Breast epithelium (tissue), 4 donors: ENCODE measurements at regions not wholly inside any gene's neighbourhood (a gene's known extent, or its start where the extent isn't known, plus 50 kb on each side); places are given as distances from the start of the nearest gene placed in this dataset.
"Not testable (repeated sequence)": the region's sequence is repeated elsewhere in the genome, so short reads cannot be mapped to it uniquely, and the experiment has no call there.

ENCODE experiments used
- DNase-seq, 2 donors: peaks; one replicate each; pipeline ENCODE4 v3.0.0-alpha.2; 2019; ENCODE audit warnings: low spot score in 2 of 2
- H3K27ac ChIP-seq, 2 donors: fragments of 200-600 bp; sonication (generic) in 1 of 2; one replicate each; pipeline ENCODE4 v1.5.1; 2016 to 2019; ENCODE audit warnings: mild to moderate bottlenecking in 1 of 2
- H3K27me3 ChIP-seq, 2 donors: fragments of 200-600 bp; sonication (generic) in 1 of 2; one replicate each; pipeline versions ENCODE4 v1.5.1 to v1.6.0; 2017 to 2019; ENCODE audit warnings: control low read depth in 1 of 2, mild to moderate bottlenecking in 1 of 2
- H3K36me3 ChIP-seq: fragments of 200-600 bp; one replicate; pipeline ENCODE4 v1.5.1; 2019
- H3K4me1 ChIP-seq, 2 donors: fragments of 200-600 bp; sonication (generic); one replicate each; pipeline ENCODE4 v1.5.1; 2016 to 2019; ENCODE audit warnings: control low read depth in 1 of 2
- H3K4me3 ChIP-seq, 3 donors: fragments of 200-600 bp; sonication (generic); 1 replicate in 2 of 3; 2 replicates in 1 of 3; pipeline ENCODE4 v1.5.1; 2016 to 2019; ENCODE audit warnings: mild to moderate bottlenecking in 3 of 3, moderate library complexity in 2 of 3
- H3K9me3 ChIP-seq, 2 donors: fragments of 200-600 bp; sonication (generic) in 1 of 2; one replicate each; pipeline ENCODE4 v1.5.1; 2016 to 2019; ENCODE audit warnings: control low read depth in 1 of 2
- POLR2A ChIP-seq: fragments of 450-650 bp; IDR thresholded peaks from one replicate; pipeline ENCODE4 v1.6.1; 2016; ENCODE audit warnings: antibody characterized with exemption, mild to moderate bottlenecking, moderate library complexity
- POLR2AphosphoS5 ChIP-seq, 3 donors: sonication (generic); formaldehyde crosslinking; IDR thresholded peaks; one replicate each; pipeline ENCODE4 v1.6.1; 2017; ENCODE audit warnings: antibody characterized with exemption in 3 of 3
- intact Hi-C: fragments of 100-400 bp; cut with DNase I; formaldehyde crosslinking; loops from one replicate; pipeline ENCODE4 v1.15.1; 2023; ENCODE audit warnings: low total_unique reads
- TF ChIP-seq, protein P1 (sequence below), 3 donors: fragments of 450-650 bp; IDR thresholded peaks; one replicate each; pipeline ENCODE4 v1.5.1; 2016 to 2017; ENCODE audit warnings: antibody characterized with exemption in 3 of 3, mild to moderate bottlenecking in 3 of 3, moderate library complexity in 3 of 3

DNA sequence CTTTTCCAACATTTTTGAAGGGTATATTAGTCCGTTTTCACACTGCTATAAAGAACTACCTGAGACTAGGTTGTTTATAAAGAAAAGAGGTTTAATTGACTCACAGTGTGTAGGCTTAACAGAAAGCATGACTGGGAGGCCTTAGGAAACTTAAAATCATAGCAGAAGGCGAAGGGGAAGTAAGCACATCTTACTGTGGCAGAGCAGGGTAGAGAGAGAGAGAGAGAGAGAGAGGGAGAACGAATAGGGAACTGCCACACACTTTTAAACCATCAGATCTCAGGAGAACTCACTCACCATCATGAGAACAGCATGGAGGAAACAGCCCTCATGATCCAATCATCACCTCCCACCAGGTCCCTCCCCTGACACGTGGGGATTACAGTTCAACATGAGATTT, 420.3 kb downstream of the SOCS6 start:
- intact Hi-C loops: no loop called here

DNA sequence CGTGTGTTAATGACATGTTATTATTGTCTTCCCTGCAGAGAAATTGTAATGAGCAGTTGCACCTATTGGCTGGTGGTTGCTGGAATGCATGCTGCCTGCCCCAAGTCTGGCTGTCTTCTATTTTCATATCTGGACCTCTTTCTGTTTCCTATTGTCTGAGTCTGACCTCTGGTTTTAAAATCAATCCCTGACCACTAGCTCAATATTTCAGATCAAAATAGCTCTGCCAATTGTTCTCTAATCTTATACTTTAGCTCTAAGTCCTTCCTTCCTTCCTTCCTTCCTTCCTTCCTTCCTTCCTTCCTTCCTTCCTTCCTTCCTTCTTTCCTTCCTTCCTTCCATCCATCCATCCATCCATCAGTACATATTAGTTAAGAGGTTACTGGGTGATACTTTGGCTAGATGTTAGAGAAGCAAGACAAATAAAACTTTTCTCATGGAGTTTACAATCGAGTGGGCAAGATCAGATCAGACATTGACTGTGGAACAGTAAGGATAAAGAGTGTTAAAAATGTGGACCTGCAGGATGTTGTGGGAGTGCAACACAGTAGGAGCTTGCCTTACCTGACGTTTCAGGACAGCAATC, 417.1 kb downstream of the SOCS6 start:
- TF ChIP-seq POLR2AphosphoS5 (IDR thresholded peaks at IDR 0.05): no peak
- TF ChIP-seq, protein P1, sequence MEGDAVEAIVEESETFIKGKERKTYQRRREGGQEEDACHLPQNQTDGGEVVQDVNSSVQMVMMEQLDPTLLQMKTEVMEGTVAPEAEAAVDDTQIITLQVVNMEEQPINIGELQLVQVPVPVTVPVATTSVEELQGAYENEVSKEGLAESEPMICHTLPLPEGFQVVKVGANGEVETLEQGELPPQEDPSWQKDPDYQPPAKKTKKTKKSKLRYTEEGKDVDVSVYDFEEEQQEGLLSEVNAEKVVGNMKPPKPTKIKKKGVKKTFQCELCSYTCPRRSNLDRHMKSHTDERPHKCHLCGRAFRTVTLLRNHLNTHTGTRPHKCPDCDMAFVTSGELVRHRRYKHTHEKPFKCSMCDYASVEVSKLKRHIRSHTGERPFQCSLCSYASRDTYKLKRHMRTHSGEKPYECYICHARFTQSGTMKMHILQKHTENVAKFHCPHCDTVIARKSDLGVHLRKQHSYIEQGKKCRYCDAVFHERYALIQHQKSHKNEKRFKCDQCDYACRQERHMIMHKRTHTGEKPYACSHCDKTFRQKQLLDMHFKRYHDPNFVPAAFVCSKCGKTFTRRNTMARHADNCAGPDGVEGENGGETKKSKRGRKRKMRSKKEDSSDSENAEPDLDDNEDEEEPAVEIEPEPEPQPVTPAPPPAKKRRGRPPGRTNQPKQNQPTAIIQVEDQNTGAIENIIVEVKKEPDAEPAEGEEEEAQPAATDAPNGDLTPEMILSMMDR (IDR thresholded peaks at IDR 0.05): no peak
- TF ChIP-seq POLR2A: no peak
- Histone ChIP-seq H3K9me3 (no peaks in the 10 kb centered on the region), H3K4me3 (no peak overlapping the region), H3K27me3 (no peaks in the 10 kb centered on the region), H3K4me1 (no peaks in the 10 kb centered on the region), H3K36me3 (no peaks in the 10 kb centered on the region), H3K27ac (no peak overlapping the region)
- no peak for DNase-seq
- intact Hi-C loops: no loop called here

More for the DNA sequence above, 420.3 kb downstream of the SOCS6 start:
- no peaks in the 10 kb centered on the region for H3K27me3 ChIP-seq
- no peaks in the 10 kb centered on the region for H3K9me3 ChIP-seq
- DNase-seq: no peak
- H3K4me3 ChIP-seq: no peak overlapping the region
- TF ChIP-seq POLR2A: no peak
- no peak for TF ChIP-seq POLR2AphosphoS5 (IDR thresholded peaks at IDR 0.05)
- TF ChIP-seq, protein P1 (IDR thresholded peaks at IDR 0.05): no peak
- no peaks in the 10 kb centered on the region for H3K36me3 ChIP-seq
- H3K27ac ChIP-seq: no peak overlapping the region
- H3K4me1 ChIP-seq: no peaks in the 10 kb centered on the region

- TF ChIP-seq, protein P1 (IDR thresholded peaks at IDR 0.05): no peak
- TF ChIP-seq POLR2AphosphoS5 (IDR thresholded peaks at IDR 0.05) (no peak), POLR2A (no peak)
- no peaks in the 10 kb centered on the region for H3K4me1 ChIP-seq
- H3K27me3 ChIP-seq: no peaks in the 10 kb centered on the region
- intact Hi-C loops: no loop called here
- no peak for DNase-seq
- no peak overlapping the region for H3K27ac ChIP-seq
- no peaks in the 10 kb centered on the region for H3K9me3 ChIP-seq
- H3K36me3 ChIP-seq: no peaks in the 10 kb centered on the region
- no peak overlapping the region for H3K4me3 ChIP-seq
Measured at GRCh38 chr18:70700496-70700895, 411.7 kb downstream of the SOCS6 start.

DNA sequence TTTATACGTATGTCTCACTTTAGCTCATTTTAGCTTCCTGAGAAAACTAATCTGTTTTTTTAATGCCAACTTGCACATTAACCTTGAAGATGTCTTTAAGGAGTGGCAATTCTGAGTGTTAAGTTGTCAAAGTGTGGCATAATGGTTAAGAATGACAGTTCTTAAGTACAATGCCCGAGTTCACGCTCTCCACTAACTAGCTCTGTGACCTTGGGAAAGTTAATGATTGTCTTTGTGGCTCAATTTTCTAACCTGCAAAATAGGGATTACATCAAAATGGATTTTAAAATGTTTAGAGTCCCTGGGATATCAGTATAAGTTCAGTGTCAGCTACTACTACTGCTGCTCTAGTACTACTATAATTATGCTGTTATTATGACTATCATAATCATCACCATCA, 409.7 kb downstream of the SOCS6 start:
- intact Hi-C loops: no loop called here
- TF ChIP-seq POLR2A (no peak), POLR2AphosphoS5 (IDR thresholded peaks at IDR 0.05) (no peak)
- TF ChIP-seq, protein P1 (IDR thresholded peaks at IDR 0.05): no peak
- DNase-seq: no peak

GRCh38 chr18:70693246-70693645, 404.4 kb downstream of the SOCS6 start:
- intact Hi-C loops: no loop called here
- Histone ChIP-seq H3K9me3 (no peaks in the 10 kb centered on the region), H3K36me3 (no peaks in the 10 kb centered on the region), H3K4me3 (no peak overlapping the region), H3K27me3 (no peaks in the 10 kb centered on the region), H3K4me1 (no peaks in the 10 kb centered on the region), H3K27ac (no peak overlapping the region)
- DNase-seq: no peak
- TF ChIP-seq POLR2AphosphoS5 (IDR thresholded peaks at IDR 0.05) (no peak), POLR2A (no peak)

More for the DNA sequence above, 409.7 kb downstream of the SOCS6 start:
- Histone ChIP-seq H3K36me3 (no peaks in the 10 kb centered on the region), H3K27ac (no peak overlapping the region), H3K4me1 (no peaks in the 10 kb centered on the region), H3K9me3 (no peaks in the 10 kb centered on the region), H3K27me3 (no peaks in the 10 kb centered on the region), H3K4me3 (no peak overlapping the region)

GRCh38 chr18:70689765-70690164, 400.9 kb downstream of the SOCS6 start:
- not testable (repeated sequence) for H3K27ac ChIP-seq, DNase-seq, H3K9me3 ChIP-seq, H3K27me3 ChIP-seq, H3K4me1 ChIP-seq, H3K4me3 ChIP-seq, H3K36me3 ChIP-seq
- intact Hi-C loops: loop anchor here (2.0 kb wide), 1 partner anchor 45 kb away; no protein-coding TSS in a partner anchor
